Panc1 (cell line): ENCODE measurements at regions not wholly inside any gene's neighbourhood (a gene's known extent, or its start where the extent isn't known, plus 50 kb on each side); places are given as distances from the start of the nearest gene placed in this dataset.

ENCODE experiments used
- ATAC-seq: fragments of 200-7000 bp; cut with Tn5 transposase; 2 replicates; pipeline ENCODE4 v1.9.1; 2020; ENCODE audit warnings: mild to moderate bottlenecking, moderate library complexity
- BruUV-seq: library from RNA; stranded (reverse); fragments of 400-500 nt; replicated peaks from 2 replicates; lab custom pipeline; 2021; lab: Mats Ljungman, UMichigan
- CTCF ChIA-PET: fragments of 300-600 bp; sonication (Branson Sonifier 250); formaldehyde crosslinking; loops from one replicate; lab custom pipeline; 2022; ENCODE audit warnings: antibody characterized with exemption; lab: Charles Lee
- POLR2A ChIA-PET: fragments of 300-600 bp; sonication (Branson Sonifier 250); formaldehyde crosslinking; loops from one replicate; lab custom pipeline; 2022; ENCODE audit warnings: antibody characterized with exemption; lab: Charles Lee
- DNase-seq: peaks from one replicate; pipeline ENCODE4 v3.0.0-alpha.2; 2010; ENCODE audit warnings: low read depth, low spot score
- H3K27ac ChIP-seq: 2 replicates; pipeline ENCODE4 v1.5.1; 2011; ENCODE audit warnings: mild to moderate bottlenecking, low read length, inconsistent platforms
- H3K27me3 ChIP-seq: fragments of 200-500 bp; sonication (Bioruptor generic); 2 replicates; pipeline ENCODE4 v1.6.0; 2014; ENCODE audit warnings: low read length, inconsistent platforms; ENCODE audit not compliant: control insufficient read depth, insufficient read depth
- H3K36me3 ChIP-seq: fragments of 200-500 bp; sonication (Bioruptor generic); 2 replicates; pipeline ENCODE4 v1.5.1; 2014; ENCODE audit warnings: inconsistent platforms, mild to moderate bottlenecking, low read length, moderate library complexity; ENCODE audit not compliant: control insufficient read depth, insufficient read depth
- H3K4me1 ChIP-seq: 2 replicates; pipeline ENCODE4 v1.5.1; 2011; ENCODE audit warnings: inconsistent platforms, mild to moderate bottlenecking, low read length, moderate library complexity; ENCODE audit not compliant: control insufficient read depth, insufficient read depth
- H3K4me3 ChIP-seq, 2 experiments: 2 replicates each; pipeline ENCODE4 v1.5.1; 2011 to 2012; ENCODE audit warnings: low read depth in 2 of 2, low read length in 2 of 2, mild to moderate bottlenecking in 2 of 2, inconsistent platforms in 1 of 2, moderate library complexity in 1 of 2
- H3K9me3 ChIP-seq: fragments of 200-500 bp; sonication (Bioruptor generic); 2 replicates; pipeline ENCODE4 v1.5.1; 2014; ENCODE audit warnings: low read depth, mild to moderate bottlenecking, inconsistent platforms, low read length, moderate library complexity; ENCODE audit not compliant: control insufficient read depth, insufficient read depth
- POLR2AphosphoS5 ChIP-seq: IDR thresholded peaks from 2 replicates; pipeline ENCODE4 v1.6.1; 2012; ENCODE audit warnings: mild to moderate bottlenecking, low read depth, low read length, moderate library complexity
- SIN3A ChIP-seq: IDR thresholded peaks from 2 replicates; pipeline ENCODE4 v1.6.1; 2012; ENCODE audit warnings: low read depth, mild to moderate bottlenecking, low read length, moderate library complexity, borderline replicate concordance; ENCODE audit not compliant: insufficient read depth
- TCF7L2 ChIP-seq: IDR thresholded peaks from 2 replicates; pipeline ENCODE4 v1.6.1; 2011; ENCODE audit warnings: mild to moderate bottlenecking, low read depth, low read length, inconsistent platforms
- in situ Hi-C: cut with HindIII; loops from 2 replicates; pipeline ENCODE4 v1.10.0; 2016; ENCODE audit warnings: low sequenced_read_pairs, low pct_unique_long_range_greater_than_20kb
- intact Hi-C: fragments of 100-400 bp; cut with micrococcal nuclease; formaldehyde crosslinking; loops from one replicate; pipeline ENCODE4 v1.10.0; 2022; ENCODE audit not compliant: unreplicated experiment
- TF ChIP-seq, protein P1 (sequence below): fragments of 450-650 bp; IDR thresholded peaks from 2 replicates; pipeline ENCODE4 v1.5.1; 2017; ENCODE audit warnings: mild to moderate bottlenecking
- TF ChIP-seq, protein P2 (sequence below), 2 experiments: IDR thresholded peaks; 2 replicates each; pipeline ENCODE4 v1.6.1; 2011 to 2012; ENCODE audit warnings: low read depth in 2 of 2, control low read depth in 1 of 2, low read length in 1 of 2, mild to moderate bottlenecking in 1 of 2, moderate library complexity in 1 of 2; ENCODE audit not compliant: insufficient read depth in 1 of 2

DNA sequence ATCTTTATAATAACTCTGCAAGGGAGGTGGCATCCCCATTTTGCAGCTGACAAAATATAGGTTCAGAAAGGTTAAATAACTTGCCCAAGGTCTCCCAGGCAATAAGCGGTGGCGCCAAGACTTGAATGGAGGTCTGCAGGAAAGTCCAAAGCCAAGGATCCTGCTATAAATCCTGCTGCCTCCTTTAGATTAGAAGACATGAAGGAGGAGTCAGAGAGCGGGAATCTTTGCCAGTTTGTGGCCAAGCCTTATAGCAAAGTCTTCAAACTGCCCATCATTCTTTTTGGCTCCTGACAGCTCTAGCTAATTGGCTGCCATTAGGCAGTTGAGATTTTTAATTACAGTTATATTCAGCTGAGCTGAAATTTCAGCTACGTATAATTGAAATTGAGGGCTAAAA is 114.3 kb downstream of the C1D start:
- Histone ChIP-seq H3K27ac (no peak overlapping the region), H3K4me3 (no peak overlapping the region), H3K9me3 (no peaks in the 10 kb centered on the region), H3K36me3 (no peaks in the 10 kb centered on the region; the same call in 1 of the 2 replicates), H3K27me3 (no peaks in the 10 kb centered on the region), H3K4me1 (no peaks in the 10 kb centered on the region)
- ATAC-seq (no peak), DNase-seq (no peak)
- CTCF ChIA-PET: no interaction called here
- POLR2A ChIA-PET: no interaction called here
- in situ Hi-C loops: no loop called here
- TF ChIP-seq TCF7L2: no peak
- no peak for TF ChIP-seq SIN3A
- TF ChIP-seq, protein P1, sequence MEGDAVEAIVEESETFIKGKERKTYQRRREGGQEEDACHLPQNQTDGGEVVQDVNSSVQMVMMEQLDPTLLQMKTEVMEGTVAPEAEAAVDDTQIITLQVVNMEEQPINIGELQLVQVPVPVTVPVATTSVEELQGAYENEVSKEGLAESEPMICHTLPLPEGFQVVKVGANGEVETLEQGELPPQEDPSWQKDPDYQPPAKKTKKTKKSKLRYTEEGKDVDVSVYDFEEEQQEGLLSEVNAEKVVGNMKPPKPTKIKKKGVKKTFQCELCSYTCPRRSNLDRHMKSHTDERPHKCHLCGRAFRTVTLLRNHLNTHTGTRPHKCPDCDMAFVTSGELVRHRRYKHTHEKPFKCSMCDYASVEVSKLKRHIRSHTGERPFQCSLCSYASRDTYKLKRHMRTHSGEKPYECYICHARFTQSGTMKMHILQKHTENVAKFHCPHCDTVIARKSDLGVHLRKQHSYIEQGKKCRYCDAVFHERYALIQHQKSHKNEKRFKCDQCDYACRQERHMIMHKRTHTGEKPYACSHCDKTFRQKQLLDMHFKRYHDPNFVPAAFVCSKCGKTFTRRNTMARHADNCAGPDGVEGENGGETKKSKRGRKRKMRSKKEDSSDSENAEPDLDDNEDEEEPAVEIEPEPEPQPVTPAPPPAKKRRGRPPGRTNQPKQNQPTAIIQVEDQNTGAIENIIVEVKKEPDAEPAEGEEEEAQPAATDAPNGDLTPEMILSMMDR: no peak
- TF ChIP-seq, protein P2, sequence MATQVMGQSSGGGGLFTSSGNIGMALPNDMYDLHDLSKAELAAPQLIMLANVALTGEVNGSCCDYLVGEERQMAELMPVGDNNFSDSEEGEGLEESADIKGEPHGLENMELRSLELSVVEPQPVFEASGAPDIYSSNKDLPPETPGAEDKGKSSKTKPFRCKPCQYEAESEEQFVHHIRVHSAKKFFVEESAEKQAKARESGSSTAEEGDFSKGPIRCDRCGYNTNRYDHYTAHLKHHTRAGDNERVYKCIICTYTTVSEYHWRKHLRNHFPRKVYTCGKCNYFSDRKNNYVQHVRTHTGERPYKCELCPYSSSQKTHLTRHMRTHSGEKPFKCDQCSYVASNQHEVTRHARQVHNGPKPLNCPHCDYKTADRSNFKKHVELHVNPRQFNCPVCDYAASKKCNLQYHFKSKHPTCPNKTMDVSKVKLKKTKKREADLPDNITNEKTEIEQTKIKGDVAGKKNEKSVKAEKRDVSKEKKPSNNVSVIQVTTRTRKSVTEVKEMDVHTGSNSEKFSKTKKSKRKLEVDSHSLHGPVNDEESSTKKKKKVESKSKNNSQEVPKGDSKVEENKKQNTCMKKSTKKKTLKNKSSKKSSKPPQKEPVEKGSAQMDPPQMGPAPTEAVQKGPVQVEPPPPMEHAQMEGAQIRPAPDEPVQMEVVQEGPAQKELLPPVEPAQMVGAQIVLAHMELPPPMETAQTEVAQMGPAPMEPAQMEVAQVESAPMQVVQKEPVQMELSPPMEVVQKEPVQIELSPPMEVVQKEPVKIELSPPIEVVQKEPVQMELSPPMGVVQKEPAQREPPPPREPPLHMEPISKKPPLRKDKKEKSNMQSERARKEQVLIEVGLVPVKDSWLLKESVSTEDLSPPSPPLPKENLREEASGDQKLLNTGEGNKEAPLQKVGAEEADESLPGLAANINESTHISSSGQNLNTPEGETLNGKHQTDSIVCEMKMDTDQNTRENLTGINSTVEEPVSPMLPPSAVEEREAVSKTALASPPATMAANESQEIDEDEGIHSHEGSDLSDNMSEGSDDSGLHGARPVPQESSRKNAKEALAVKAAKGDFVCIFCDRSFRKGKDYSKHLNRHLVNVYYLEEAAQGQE (IDR thresholded peaks at IDR 0.05; ENCODE audit: insufficient read depth in 1 of 2, low read depth in 2 of 2, low read length in 1 of 2): no peak
- no peak for TF ChIP-seq POLR2AphosphoS5
- intact Hi-C loops: no loop called here
- no TSS peak for BruUV-seq

DNA sequence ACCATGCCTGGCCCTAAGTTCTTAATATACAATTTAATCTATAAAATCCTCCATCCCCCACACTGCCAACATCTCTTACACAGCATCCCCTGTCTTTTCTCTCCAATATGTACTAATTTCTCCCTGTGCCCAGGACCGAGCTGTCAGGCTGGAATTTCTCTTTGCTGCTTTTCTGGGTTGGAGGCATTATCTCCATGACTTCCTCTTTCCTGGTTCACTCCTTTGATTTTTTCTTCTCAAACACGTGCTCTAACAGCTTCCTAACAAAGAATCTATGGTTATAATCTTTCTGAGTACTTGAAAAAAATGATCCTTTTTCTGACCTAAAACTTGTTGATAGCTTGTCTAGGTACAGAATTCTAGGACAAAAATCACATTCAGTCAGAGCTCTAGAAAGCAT is 112.8 kb downstream of the C1D start:
- H3K27me3 ChIP-seq: no peaks in the 10 kb centered on the region
- DNase-seq (no peak), ATAC-seq (no peak)
- no TSS peak for BruUV-seq
- ChIA-PET CTCF (no interaction called here), POLR2A (no interaction called here)
- no peaks in the 10 kb centered on the region for H3K4me1 ChIP-seq
- H3K4me3 ChIP-seq: no peak overlapping the region
- no peak for TF ChIP-seq TCF7L2
- TF ChIP-seq POLR2AphosphoS5: no peak
- TF ChIP-seq, protein P2 (IDR thresholded peaks at IDR 0.05; ENCODE audit: insufficient read depth in 1 of 2, low read depth in 2 of 2, low read length in 1 of 2): no peak
- no peak for TF ChIP-seq SIN3A
- TF ChIP-seq, protein P1: no peak
- intact Hi-C loops: no loop called here
- H3K9me3 ChIP-seq: no peaks in the 10 kb centered on the region
- no peaks in the 10 kb centered on the region; the same call in 1 of the 2 replicates for H3K36me3 ChIP-seq
- no peak overlapping the region for H3K27ac ChIP-seq
- in situ Hi-C loops: no loop called here
